PC-3 (cell line): ENCODE measurements at regions not wholly inside any gene's neighbourhood (a gene's known extent, or its start where the extent isn't known, plus 50 kb on each side); places are given as distances from the start of the nearest gene placed in this dataset.

ENCODE experiments used
- EZH2 ChIP-seq: fragments of 300-600 bp; sonication (generic); IDR thresholded peaks from one replicate; pipeline ENCODE4 v1.6.1; 2017; ENCODE audit warnings: antibody characterized with exemption, mild to moderate bottlenecking, low read length; ENCODE audit not compliant: unreplicated experiment
- TF ChIP-seq, protein P1 (sequence below): fragments of 300-600 bp; sonication (generic); conservative IDR thresholded peaks from 2 replicates; pipeline ENCODE4 v1.5.1; 2017; ENCODE audit warnings: antibody characterized with exemption, low read depth, mild to moderate bottlenecking, low read length

DNA sequence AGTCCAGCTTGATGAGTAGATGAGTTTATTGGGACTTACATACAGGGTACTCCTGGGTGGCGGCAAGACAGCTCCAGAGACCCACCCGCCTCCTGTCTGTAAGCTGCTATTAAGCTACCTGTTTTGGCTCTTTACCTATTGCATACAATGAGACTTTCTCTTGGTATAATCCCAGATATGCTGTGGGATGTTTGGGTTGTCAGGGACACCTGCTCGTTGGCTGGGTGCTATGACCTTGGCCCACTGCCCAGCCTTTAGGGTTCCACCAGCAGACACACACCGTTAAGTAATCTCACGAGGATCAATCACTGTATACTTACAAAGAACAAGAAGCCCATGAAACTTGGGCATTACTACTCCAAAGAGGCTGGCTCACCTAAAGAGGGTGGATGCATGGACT is 116.4 kb downstream of the NPIPB5 start:
- TF ChIP-seq, protein P1, sequence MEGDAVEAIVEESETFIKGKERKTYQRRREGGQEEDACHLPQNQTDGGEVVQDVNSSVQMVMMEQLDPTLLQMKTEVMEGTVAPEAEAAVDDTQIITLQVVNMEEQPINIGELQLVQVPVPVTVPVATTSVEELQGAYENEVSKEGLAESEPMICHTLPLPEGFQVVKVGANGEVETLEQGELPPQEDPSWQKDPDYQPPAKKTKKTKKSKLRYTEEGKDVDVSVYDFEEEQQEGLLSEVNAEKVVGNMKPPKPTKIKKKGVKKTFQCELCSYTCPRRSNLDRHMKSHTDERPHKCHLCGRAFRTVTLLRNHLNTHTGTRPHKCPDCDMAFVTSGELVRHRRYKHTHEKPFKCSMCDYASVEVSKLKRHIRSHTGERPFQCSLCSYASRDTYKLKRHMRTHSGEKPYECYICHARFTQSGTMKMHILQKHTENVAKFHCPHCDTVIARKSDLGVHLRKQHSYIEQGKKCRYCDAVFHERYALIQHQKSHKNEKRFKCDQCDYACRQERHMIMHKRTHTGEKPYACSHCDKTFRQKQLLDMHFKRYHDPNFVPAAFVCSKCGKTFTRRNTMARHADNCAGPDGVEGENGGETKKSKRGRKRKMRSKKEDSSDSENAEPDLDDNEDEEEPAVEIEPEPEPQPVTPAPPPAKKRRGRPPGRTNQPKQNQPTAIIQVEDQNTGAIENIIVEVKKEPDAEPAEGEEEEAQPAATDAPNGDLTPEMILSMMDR: no peak
- no peak for TF ChIP-seq EZH2
